ENCODE measurements at regions not wholly inside any gene's neighbourhood (a gene's known extent, or its start where the extent isn't known, plus 50 kb on each side); places are given as distances from the start of the nearest gene placed in this dataset.

- DNase-seq (ENCODE audit: low spot score), result no peak
Observed at GRCh38 chr16:52650318-52650717, 103.4 kb upstream of the TOX3 start.

GRCh38 chr16:52649870-52650269 is 102.9 kb upstream of the TOX3 start:
- DNase-seq (ENCODE audit: low spot score), result no peak

- DNase-seq (ENCODE audit: low spot score), result no peak
Observed at GRCh38 chr16:52647588-52647987, 100.6 kb upstream of the TOX3 start.

- DNase-seq (ENCODE audit: low spot score), result no peak
Observed at GRCh38 chr16:52643006-52643405, 96.1 kb upstream of the TOX3 start.

GRCh38 chr16:52634528-52634927 is 87.6 kb upstream of the TOX3 start:
- no peak for DNase-seq (ENCODE audit: low spot score)

GRCh38 chr16:52634104-52634503 is 87.2 kb upstream of the TOX3 start:
- DNase-seq (ENCODE audit: low spot score), result no peak

GRCh38 chr16:52633230-52633629 is 86.3 kb upstream of the TOX3 start:
- no peak for DNase-seq (ENCODE audit: low spot score)

GRCh38 chr16:52631711-52632110 is 84.8 kb upstream of the TOX3 start:
- DNase-seq (ENCODE audit: low spot score), result no peak

GRCh38 chr16:52630711-52631110 is 83.8 kb upstream of the TOX3 start:
- no peak for DNase-seq (ENCODE audit: low spot score)

GRCh38 chr16:52629296-52629695 is 82.4 kb upstream of the TOX3 start:
- DNase-seq (ENCODE audit: low spot score), result no peak

GRCh38 chr16:52624891-52625290 is 77.9 kb upstream of the TOX3 start:
- no peak for DNase-seq (ENCODE audit: low spot score)

GRCh38 chr16:52621651-52622050 is 74.7 kb upstream of the TOX3 start:
- DNase-seq (ENCODE audit: low spot score), result no peak

GRCh38 chr16:52618753-52619497 is 72.0 kb upstream of the TOX3 start:
- no peak for DNase-seq (ENCODE audit: low spot score)

GRCh38 chr16:52617591-52617990 is 70.6 kb upstream of the TOX3 start:
- no peak for DNase-seq (ENCODE audit: low spot score)

GRCh38 chr16:52613508-52613907 is 66.6 kb upstream of the TOX3 start:
- DNase-seq (ENCODE audit: low spot score), result no peak

- no peak for DNase-seq (ENCODE audit: low spot score)
Observed at GRCh38 chr16:52611817-52612673, 65.1 kb upstream of the TOX3 start.

- no peak for DNase-seq (ENCODE audit: low spot score)
Observed at GRCh38 chr16:52603015-52603414, 56.1 kb upstream of the TOX3 start.

- no peak for DNase-seq (ENCODE audit: low spot score)
Observed at GRCh38 chr16:52597772-52598483, 51.0 kb upstream of the TOX3 start.

GRCh38 chr16:52597073-52597771 is 50.3 kb upstream of the TOX3 start:
- no peak for DNase-seq (ENCODE audit: low spot score)

Measured in A172 (cell line).